ENCODE measurements at regions not wholly inside any gene's neighbourhood (a gene's known extent, or its start where the extent isn't known, plus 50 kb on each side); places are given as distances from the start of the nearest gene placed in this dataset.

GRCh38 chr7:108735814-108736213 is 166.1 kb downstream of the DNAJB9 start:
- Histone ChIP-seq H3K4me1 (no peaks in the 10 kb centered on the region), H3K27ac (no peak overlapping the region), H3K36me3 (no peaks in the 10 kb centered on the region), H3K27me3 (no peaks in the 10 kb centered on the region), H3K9me3 (no peaks in the 10 kb centered on the region), H3K4me3 (no peak overlapping the region)
- no peak for DNase-seq (ENCODE audit: extremely low spot score in 2 of 2)
- intact Hi-C loops (cut with DNase I), result no loop called here
- no peak for TF ChIP-seq CTCF (IDR thresholded peaks at IDR 0.05)
- TF ChIP-seq POLR2A (IDR thresholded peaks at IDR 0.05), result no peak
- TF ChIP-seq POLR2AphosphoS5 (IDR thresholded peaks at IDR 0.05; ENCODE audit: insufficient read depth in 1 of 2, low read depth in 1 of 2), result no peak

- H3K9me3 ChIP-seq, result no peaks in the 10 kb centered on the region
- intact Hi-C loops (cut with DNase I), result no loop called here
- no peak overlapping the region for H3K4me3 ChIP-seq
- no peak overlapping the region for H3K27ac ChIP-seq
- H3K27me3 ChIP-seq, result no peaks in the 10 kb centered on the region
- no peaks in the 10 kb centered on the region for H3K4me1 ChIP-seq
- H3K36me3 ChIP-seq, result no peaks in the 10 kb centered on the region
- no peak for DNase-seq (ENCODE audit: extremely low spot score in 2 of 2)
- TF ChIP-seq POLR2A (IDR thresholded peaks at IDR 0.05), result no peak
- TF ChIP-seq CTCF (IDR thresholded peaks at IDR 0.05), result no peak
- TF ChIP-seq POLR2AphosphoS5 (IDR thresholded peaks at IDR 0.05; ENCODE audit: insufficient read depth in 1 of 2, low read depth in 1 of 2), result no peak
Observed at GRCh38 chr7:108736221-108736891, 166.7 kb downstream of the DNAJB9 start.

- Histone ChIP-seq H3K36me3 (no peaks in the 10 kb centered on the region), H3K27me3 (no peaks in the 10 kb centered on the region), H3K4me1 (no peaks in the 10 kb centered on the region), H3K4me3 (no peak overlapping the region), H3K9me3 (no peaks in the 10 kb centered on the region), H3K27ac (no peak overlapping the region)
- no peak for DNase-seq (ENCODE audit: extremely low spot score in 2 of 2)
- intact Hi-C loops (cut with DNase I), result no loop called here
- TF ChIP-seq CTCF (IDR thresholded peaks at IDR 0.05) (no peak), POLR2A (IDR thresholded peaks at IDR 0.05) (no peak), POLR2AphosphoS5 (IDR thresholded peaks at IDR 0.05; ENCODE audit: insufficient read depth in 1 of 2, low read depth in 1 of 2) (no peak)
Observed at GRCh38 chr7:108770981-108771745, 201.5 kb downstream of the DNAJB9 start.

- H3K36me3 ChIP-seq, result no peaks in the 10 kb centered on the region
- H3K27ac ChIP-seq, result no peak overlapping the region
- H3K4me3 ChIP-seq, result no peak overlapping the region
- TF ChIP-seq POLR2A (IDR thresholded peaks at IDR 0.05) (no peak), CTCF (IDR thresholded peaks at IDR 0.05) (no peak), POLR2AphosphoS5 (IDR thresholded peaks at IDR 0.05; ENCODE audit: insufficient read depth in 1 of 2, low read depth in 1 of 2) (no peak)
- no peaks in the 10 kb centered on the region for H3K27me3 ChIP-seq
- intact Hi-C loops (cut with DNase I), result no loop called here
- no peaks in the 10 kb centered on the region for H3K4me1 ChIP-seq
- H3K9me3 ChIP-seq, result no peaks in the 10 kb centered on the region
- no peak for DNase-seq (ENCODE audit: extremely low spot score in 2 of 2)
Observed at GRCh38 chr7:108771853-108772252, 202.2 kb downstream of the DNAJB9 start.

GRCh38 chr7:108777966-108778365 is 208.3 kb downstream of the DNAJB9 start:
- DNase-seq (ENCODE audit: extremely low spot score in 2 of 2), result no peak
- Histone ChIP-seq H3K27ac (no peak overlapping the region), H3K9me3 (no peaks in the 10 kb centered on the region), H3K4me1 (no peaks in the 10 kb centered on the region), H3K4me3 (no peak overlapping the region), H3K27me3 (no peaks in the 10 kb centered on the region), H3K36me3 (no peaks in the 10 kb centered on the region)
- intact Hi-C loops (cut with DNase I), result no loop called here
- no peak for TF ChIP-seq POLR2AphosphoS5 (IDR thresholded peaks at IDR 0.05; ENCODE audit: insufficient read depth in 1 of 2, low read depth in 1 of 2)
- no peak for TF ChIP-seq CTCF (IDR thresholded peaks at IDR 0.05)
- TF ChIP-seq POLR2A (IDR thresholded peaks at IDR 0.05), result no peak
